Uterus (tissue), 3 donors: ENCODE measurements at regions not wholly inside any gene's neighbourhood (a gene's known extent, or its start where the extent isn't known, plus 50 kb on each side); places are given as distances from the start of the nearest gene placed in this dataset.

Experiments
- DNase-seq, 2 donors: peaks; one replicate each; pipeline ENCODE4 v3.0.0-alpha.2; 2019 to 2020
- H3K27ac ChIP-seq, 2 donors: fragments of 200-600 bp; sonication (generic); 1 replicate in 1 of 2; 2 replicates in 1 of 2; pipeline ENCODE4 v1.5.1; 2016 to 2018
- H3K27me3 ChIP-seq, 2 donors: fragments of 200-600 bp; sonication (generic); one replicate each; pipeline ENCODE4 v1.5.1; 2018 to 2019; ENCODE audit warnings: control low read depth in 1 of 2
- H3K36me3 ChIP-seq, 2 donors: fragments of 200-600 bp; sonication (generic); one replicate each; pipeline ENCODE4 v1.5.1; 2019; ENCODE audit warnings: control low read depth in 1 of 2
- H3K4me1 ChIP-seq, 2 donors: fragments of 200-600 bp; sonication (generic); one replicate each; pipeline ENCODE4 v1.5.1; 2018 to 2019; ENCODE audit warnings: control low read depth in 1 of 2
- H3K4me3 ChIP-seq, 2 donors: fragments of 200-600 bp; sonication (generic); 1 replicate in 1 of 2; 2 replicates in 1 of 2; pipeline ENCODE4 v1.5.1; 2018 to 2019; ENCODE audit warnings: mild to moderate bottlenecking in 1 of 2
- H3K9me3 ChIP-seq, 2 donors: fragments of 200-600 bp; sonication (generic); one replicate each; pipeline ENCODE4 v1.5.1; 2019; ENCODE audit warnings: control low read depth in 1 of 2
- POLR2A ChIP-seq, 2 donors: fragments of 450-650 bp; IDR thresholded peaks; one replicate each; pipeline ENCODE4 v1.6.1; 2016; ENCODE audit warnings: antibody characterized with exemption in 2 of 2, mild to moderate bottlenecking in 1 of 2, moderate library complexity in 1 of 2
- intact Hi-C: fragments of 100-400 bp; cut with DNase I; formaldehyde crosslinking; loops from one replicate; pipeline ENCODE4 v1.15.1; 2023; ENCODE audit warnings: low total_unique reads
- TF ChIP-seq, protein P1 (sequence below), 4 experiments: fragments of 200-600 bp in 2 of 4; fragments of 450-650 bp in 2 of 4; sonication (generic) in 2 of 4; IDR thresholded peaks; one replicate each; pipeline ENCODE4 v1.5.1; 2016 to 2019; ENCODE audit warnings: antibody characterized with exemption in 4 of 4, mild to moderate bottlenecking in 2 of 4, moderate library complexity in 1 of 4
- donor health status: DM: yes; HTN: yes; CAD: no.

DNA sequence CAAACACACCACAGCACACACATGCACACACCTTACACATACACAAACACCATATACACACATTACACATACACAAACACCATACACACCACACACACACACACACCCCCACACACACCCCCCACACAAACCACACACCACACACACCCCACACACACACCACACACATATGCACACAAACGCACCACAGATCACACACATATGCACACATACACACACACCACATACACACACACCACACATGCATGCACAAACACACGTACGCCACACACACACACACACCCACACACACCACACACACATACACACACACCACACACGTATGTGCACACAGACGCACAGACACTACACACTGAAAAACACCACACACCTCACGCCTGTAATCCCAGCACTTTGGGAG is 166.0 kb downstream of the AHSP start:
- no peaks in the 10 kb centered on the region for H3K4me1 ChIP-seq
- no peaks in the 10 kb centered on the region for H3K36me3 ChIP-seq
- no peaks in the 10 kb centered on the region for H3K27me3 ChIP-seq
- intact Hi-C loops = no loop called here
- DNase-seq = no peak
- no peak for TF ChIP-seq POLR2A (IDR thresholded peaks at IDR 0.05)
- TF ChIP-seq, protein P1, sequence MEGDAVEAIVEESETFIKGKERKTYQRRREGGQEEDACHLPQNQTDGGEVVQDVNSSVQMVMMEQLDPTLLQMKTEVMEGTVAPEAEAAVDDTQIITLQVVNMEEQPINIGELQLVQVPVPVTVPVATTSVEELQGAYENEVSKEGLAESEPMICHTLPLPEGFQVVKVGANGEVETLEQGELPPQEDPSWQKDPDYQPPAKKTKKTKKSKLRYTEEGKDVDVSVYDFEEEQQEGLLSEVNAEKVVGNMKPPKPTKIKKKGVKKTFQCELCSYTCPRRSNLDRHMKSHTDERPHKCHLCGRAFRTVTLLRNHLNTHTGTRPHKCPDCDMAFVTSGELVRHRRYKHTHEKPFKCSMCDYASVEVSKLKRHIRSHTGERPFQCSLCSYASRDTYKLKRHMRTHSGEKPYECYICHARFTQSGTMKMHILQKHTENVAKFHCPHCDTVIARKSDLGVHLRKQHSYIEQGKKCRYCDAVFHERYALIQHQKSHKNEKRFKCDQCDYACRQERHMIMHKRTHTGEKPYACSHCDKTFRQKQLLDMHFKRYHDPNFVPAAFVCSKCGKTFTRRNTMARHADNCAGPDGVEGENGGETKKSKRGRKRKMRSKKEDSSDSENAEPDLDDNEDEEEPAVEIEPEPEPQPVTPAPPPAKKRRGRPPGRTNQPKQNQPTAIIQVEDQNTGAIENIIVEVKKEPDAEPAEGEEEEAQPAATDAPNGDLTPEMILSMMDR (IDR thresholded peaks at IDR 0.05) = no peak
- no peak overlapping the region for H3K4me3 ChIP-seq
- H3K27ac ChIP-seq = no peak overlapping the region
- no peaks in the 10 kb centered on the region for H3K9me3 ChIP-seq

DNA sequence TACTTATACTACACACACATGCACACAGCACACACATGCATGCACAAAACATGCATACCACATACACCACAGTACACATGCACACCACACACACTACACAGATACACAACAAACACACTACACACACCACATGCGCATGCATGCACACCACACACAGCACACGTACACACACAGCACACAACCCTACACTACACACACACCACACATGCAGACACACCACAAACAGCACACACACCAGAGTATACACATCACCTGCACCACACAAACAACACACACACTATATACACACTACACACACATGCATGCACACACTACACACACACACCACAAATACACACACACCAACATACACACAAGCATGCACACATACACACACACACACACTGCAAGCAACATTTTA is 166.8 kb downstream of the AHSP start:
- intact Hi-C loops = no loop called here
- H3K27me3 ChIP-seq = no peaks in the 10 kb centered on the region
- no peak for DNase-seq
- no peak overlapping the region for H3K4me3 ChIP-seq
- H3K27ac ChIP-seq = no peak overlapping the region
- TF ChIP-seq, protein P1 (IDR thresholded peaks at IDR 0.05) = no peak
- no peak for TF ChIP-seq POLR2A (IDR thresholded peaks at IDR 0.05)
- H3K36me3 ChIP-seq = no peaks in the 10 kb centered on the region
- no peaks in the 10 kb centered on the region for H3K9me3 ChIP-seq
- H3K4me1 ChIP-seq = no peaks in the 10 kb centered on the region

DNA sequence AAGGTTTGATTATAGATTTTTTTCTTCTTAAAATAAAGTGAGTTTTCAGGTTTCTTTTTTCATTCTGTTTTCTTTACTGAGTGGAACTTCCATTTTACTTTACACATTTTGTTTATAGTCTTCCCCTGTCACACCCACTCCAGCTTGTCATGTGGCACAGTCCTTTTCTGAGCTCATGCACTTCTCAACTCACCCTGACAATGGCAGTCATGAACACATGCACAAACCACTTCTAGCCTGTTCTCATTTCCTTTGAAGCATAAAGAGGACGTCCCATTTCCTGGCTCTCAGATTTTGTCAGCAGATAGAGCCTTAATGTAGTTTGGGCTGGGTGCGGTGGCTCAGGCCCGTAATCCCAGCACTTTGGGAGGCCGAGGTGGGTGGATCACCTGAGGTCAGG is 168.0 kb downstream of the AHSP start:
- intact Hi-C loops = no loop called here
- DNase-seq = no peak
- no peak overlapping the region for H3K4me3 ChIP-seq
- no peaks in the 10 kb centered on the region for H3K27me3 ChIP-seq
- H3K36me3 ChIP-seq = no peaks in the 10 kb centered on the region
- H3K4me1 ChIP-seq = no peaks in the 10 kb centered on the region
- no peak overlapping the region for H3K27ac ChIP-seq
- TF ChIP-seq, protein P1 (IDR thresholded peaks at IDR 0.05) = no peak
- no peak for TF ChIP-seq POLR2A (IDR thresholded peaks at IDR 0.05)
- no peaks in the 10 kb centered on the region for H3K9me3 ChIP-seq

DNA sequence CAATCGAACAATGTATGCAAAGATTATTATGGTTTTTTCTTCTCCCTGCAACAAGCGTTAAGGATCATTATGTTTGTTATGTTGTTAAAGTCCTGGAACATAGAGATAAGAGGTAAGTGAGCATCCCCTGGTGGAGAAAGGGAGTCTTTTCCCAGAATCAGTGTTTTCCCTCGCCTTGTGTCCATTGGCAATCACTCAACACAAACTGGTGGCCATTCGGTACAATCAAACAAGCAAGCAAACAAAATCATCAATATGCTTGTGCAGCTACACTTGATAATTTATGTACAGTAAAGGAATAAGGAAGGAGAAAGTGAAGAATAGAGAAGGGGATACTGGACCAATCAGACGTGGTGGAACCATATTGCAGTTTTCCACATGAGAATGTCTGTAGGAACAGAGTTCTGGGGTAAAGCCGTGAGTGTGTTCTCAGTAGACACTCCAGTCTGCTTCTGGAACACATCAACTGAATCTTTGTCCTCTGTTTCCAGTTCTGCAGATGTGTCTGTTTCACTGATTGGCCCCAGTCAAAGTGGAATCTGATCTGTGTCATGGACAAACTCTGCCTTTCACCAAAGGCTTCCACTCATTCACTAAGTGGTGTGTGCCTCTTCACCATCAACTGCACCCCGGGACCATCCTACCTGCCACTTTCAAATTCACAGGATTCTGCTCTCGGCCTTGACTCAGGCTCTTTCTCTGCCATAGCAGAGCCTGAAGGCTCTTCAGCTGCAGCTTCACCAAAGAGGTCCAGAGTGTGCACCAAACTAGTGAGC is 169.5 kb downstream of the AHSP start:
- DNase-seq = no peak
- intact Hi-C loops = no loop called here
- H3K27ac ChIP-seq = no peak overlapping the region
- no peaks in the 10 kb centered on the region for H3K27me3 ChIP-seq
- H3K36me3 ChIP-seq = no peaks in the 10 kb centered on the region
- TF ChIP-seq, protein P1 (IDR thresholded peaks at IDR 0.05) = peak in 3 of 4 experiments; percentile 24 to 44 (median 44)
- no peak for TF ChIP-seq POLR2A (IDR thresholded peaks at IDR 0.05)
- no peaks in the 10 kb centered on the region for H3K4me1 ChIP-seq
- no peaks in the 10 kb centered on the region for H3K9me3 ChIP-seq
- H3K4me3 ChIP-seq = no peak overlapping the region

DNA sequence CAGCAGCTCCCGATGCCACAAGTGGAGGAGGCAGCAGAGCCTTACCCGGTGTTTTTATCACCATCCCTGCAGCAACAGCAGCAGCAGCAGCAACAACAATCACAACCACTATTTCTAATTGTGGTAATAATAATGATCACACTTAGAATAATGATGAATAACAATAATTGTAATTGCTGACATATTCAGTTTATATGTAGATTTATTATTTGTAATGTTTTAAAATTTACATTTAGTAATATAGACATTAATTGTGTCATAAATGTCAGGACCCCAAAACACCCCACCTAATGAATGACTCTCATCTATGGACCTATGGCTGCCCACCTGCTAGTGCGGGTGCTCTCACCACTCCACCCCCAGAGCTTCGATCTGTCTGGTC is 170.0 kb downstream of the AHSP start:
- no peak overlapping the region for H3K27ac ChIP-seq
- no peaks in the 10 kb centered on the region for H3K27me3 ChIP-seq
- no peak overlapping the region for H3K4me3 ChIP-seq
- H3K9me3 ChIP-seq = no peaks in the 10 kb centered on the region
- intact Hi-C loops = no loop called here
- H3K4me1 ChIP-seq = no peaks in the 10 kb centered on the region
- TF ChIP-seq POLR2A (IDR thresholded peaks at IDR 0.05) = no peak
- TF ChIP-seq, protein P1 (IDR thresholded peaks at IDR 0.05) = no peak
- no peaks in the 10 kb centered on the region for H3K36me3 ChIP-seq
- DNase-seq = no peak
